ENCODE measurements at regions not wholly inside any gene's neighbourhood (a gene's known extent, or its start where the extent isn't known, plus 50 kb on each side); places are given as distances from the start of the nearest gene placed in this dataset.

- peak overlapping the region; percentile 13 for H3K4me3 ChIP-seq (ENCODE audit: low read depth, low read length)
- peak; percentile 61 for DNase-seq (ENCODE audit: low read depth)
- peak; percentile 56 for TF ChIP-seq CTCF (conservative IDR thresholded peaks at IDR 0.05; ENCODE audit: low read depth, low read length)
Observed at GRCh38 chr4:138835832-138836533, 179.6 kb upstream of the NOCT start.

- peak; percentile 74 for DNase-seq (ENCODE audit: low read depth)
- TF ChIP-seq CTCF (conservative IDR thresholded peaks at IDR 0.05; ENCODE audit: low read depth, low read length) = no peak
- no peak overlapping the region for H3K4me3 ChIP-seq (ENCODE audit: low read depth, low read length)
Observed at GRCh38 chr4:138833974-138834373, 181.6 kb upstream of the NOCT start.

- TF ChIP-seq CTCF (conservative IDR thresholded peaks at IDR 0.05; ENCODE audit: low read depth, low read length) = no peak
- no peak overlapping the region for H3K4me3 ChIP-seq (ENCODE audit: low read depth, low read length)
- DNase-seq (ENCODE audit: low read depth) = no peak
Observed at GRCh38 chr4:138832563-138832962, 183.0 kb upstream of the NOCT start.

- TF ChIP-seq CTCF (conservative IDR thresholded peaks at IDR 0.05; ENCODE audit: low read depth, low read length) = no peak
- no peak overlapping the region for H3K4me3 ChIP-seq (ENCODE audit: low read depth, low read length)
- DNase-seq (ENCODE audit: low read depth) = no peak
Observed at GRCh38 chr4:138831948-138832347, 183.6 kb upstream of the NOCT start.

- no peak for DNase-seq (ENCODE audit: low read depth)
- no peak overlapping the region for H3K4me3 ChIP-seq (ENCODE audit: low read depth, low read length)
- no peak for TF ChIP-seq CTCF (conservative IDR thresholded peaks at IDR 0.05; ENCODE audit: low read depth, low read length)
Observed at GRCh38 chr4:138828926-138829325, 186.7 kb upstream of the NOCT start.

- no peak for TF ChIP-seq CTCF (conservative IDR thresholded peaks at IDR 0.05; ENCODE audit: low read depth, low read length)
- no peak overlapping the region for H3K4me3 ChIP-seq (ENCODE audit: low read depth, low read length)
- no peak for DNase-seq (ENCODE audit: low read depth)
Observed at GRCh38 chr4:138826754-138827153, 188.8 kb upstream of the NOCT start.

- DNase-seq (ENCODE audit: low read depth) = no peak
- no peak for TF ChIP-seq CTCF (conservative IDR thresholded peaks at IDR 0.05; ENCODE audit: low read depth, low read length)
- H3K4me3 ChIP-seq (ENCODE audit: low read depth, low read length) = no peak overlapping the region
Observed at GRCh38 chr4:138826322-138826721, 189.3 kb upstream of the NOCT start.

Data from epithelial cell of proximal tubule (primary cell).